Upper lobe of right lung (tissue), 1 donor: ENCODE measurements at regions not wholly inside any gene's neighbourhood (a gene's known extent, or its start where the extent isn't known, plus 50 kb on each side); places are given as distances from the start of the nearest gene placed in this dataset.

Experiments
- ATAC-seq: fragments of 200-7000 bp; cut with Tn5 transposase; one replicate; pipeline ENCODE4 v1.9.1; 2020; ENCODE audit warnings: mild to moderate bottlenecking, moderate library complexity
- DNase-seq: peaks from one replicate; pipeline ENCODE4 v3.0.0-alpha.2; 2020
- H3K27ac ChIP-seq: fragments of 200-600 bp; one replicate; pipeline ENCODE4 v1.8.0; 2022
- H3K27me3 ChIP-seq: fragments of 200-600 bp; one replicate; pipeline ENCODE4 v1.8.0; 2022; ENCODE audit warnings: mild to moderate bottlenecking
- H3K36me3 ChIP-seq: fragments of 200-600 bp; one replicate; pipeline ENCODE4 v1.8.0; 2022
- H3K4me1 ChIP-seq: fragments of 200-600 bp; one replicate; pipeline ENCODE4 v1.8.0; 2022
- H3K4me3 ChIP-seq: fragments of 200-600 bp; one replicate; pipeline ENCODE4 v1.8.0; 2022; ENCODE audit warnings: mild to moderate bottlenecking
- H3K9me3 ChIP-seq: fragments of 200-600 bp; one replicate; pipeline ENCODE4 v1.8.0; 2022
- intact Hi-C: fragments of 100-400 bp; cut with DNase I; formaldehyde crosslinking; loops from one replicate; pipeline ENCODE4 v1.11.0; 2022
- TF ChIP-seq, protein P1 (sequence below): fragments of 200-600 bp; IDR thresholded peaks from one replicate; pipeline ENCODE4 v1.8.0; 2022; ENCODE audit warnings: antibody characterized with exemption
- donor health status: DM: no; HTN: yes; CAD: no; lungs with severe emphysema.

DNA sequence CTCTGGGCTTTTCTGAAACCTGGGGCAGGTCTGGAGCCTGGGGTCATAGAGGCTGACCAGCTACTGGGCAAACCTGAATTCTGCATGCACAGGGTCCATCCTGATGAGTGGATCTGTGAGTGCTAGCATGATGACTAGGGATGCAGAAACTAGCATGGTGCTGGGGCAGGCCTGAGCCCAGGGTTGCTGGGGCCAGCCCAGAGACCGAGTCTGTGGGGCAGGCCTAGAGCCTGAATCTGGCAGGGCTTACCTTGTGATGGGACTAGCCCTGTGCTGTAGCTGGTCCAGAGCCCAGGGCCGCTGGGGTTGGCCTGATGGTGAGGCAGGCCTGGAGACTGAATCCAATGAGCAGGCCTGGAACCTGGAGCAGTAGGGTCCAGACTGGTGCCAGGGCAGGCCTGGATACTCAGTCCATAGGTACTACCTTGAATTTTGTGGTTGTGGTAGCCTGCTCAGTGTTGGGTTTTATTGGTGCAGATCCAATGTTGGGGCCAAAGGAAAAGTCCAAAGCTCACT lies 313.5 kb downstream of the TLR4 start:
- DNase-seq (no peak), ATAC-seq (peak; percentile 39)
- Histone ChIP-seq H3K27ac (no peak overlapping the region), H3K27me3 (no peaks in the 10 kb centered on the region), H3K4me1 (no peaks in the 10 kb centered on the region), H3K36me3 (no peaks in the 10 kb centered on the region), H3K4me3 (no peak overlapping the region), H3K9me3 (no peaks in the 10 kb centered on the region)
- intact Hi-C loops = no loop called here
- TF ChIP-seq, protein P1, sequence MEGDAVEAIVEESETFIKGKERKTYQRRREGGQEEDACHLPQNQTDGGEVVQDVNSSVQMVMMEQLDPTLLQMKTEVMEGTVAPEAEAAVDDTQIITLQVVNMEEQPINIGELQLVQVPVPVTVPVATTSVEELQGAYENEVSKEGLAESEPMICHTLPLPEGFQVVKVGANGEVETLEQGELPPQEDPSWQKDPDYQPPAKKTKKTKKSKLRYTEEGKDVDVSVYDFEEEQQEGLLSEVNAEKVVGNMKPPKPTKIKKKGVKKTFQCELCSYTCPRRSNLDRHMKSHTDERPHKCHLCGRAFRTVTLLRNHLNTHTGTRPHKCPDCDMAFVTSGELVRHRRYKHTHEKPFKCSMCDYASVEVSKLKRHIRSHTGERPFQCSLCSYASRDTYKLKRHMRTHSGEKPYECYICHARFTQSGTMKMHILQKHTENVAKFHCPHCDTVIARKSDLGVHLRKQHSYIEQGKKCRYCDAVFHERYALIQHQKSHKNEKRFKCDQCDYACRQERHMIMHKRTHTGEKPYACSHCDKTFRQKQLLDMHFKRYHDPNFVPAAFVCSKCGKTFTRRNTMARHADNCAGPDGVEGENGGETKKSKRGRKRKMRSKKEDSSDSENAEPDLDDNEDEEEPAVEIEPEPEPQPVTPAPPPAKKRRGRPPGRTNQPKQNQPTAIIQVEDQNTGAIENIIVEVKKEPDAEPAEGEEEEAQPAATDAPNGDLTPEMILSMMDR = no peak

DNA sequence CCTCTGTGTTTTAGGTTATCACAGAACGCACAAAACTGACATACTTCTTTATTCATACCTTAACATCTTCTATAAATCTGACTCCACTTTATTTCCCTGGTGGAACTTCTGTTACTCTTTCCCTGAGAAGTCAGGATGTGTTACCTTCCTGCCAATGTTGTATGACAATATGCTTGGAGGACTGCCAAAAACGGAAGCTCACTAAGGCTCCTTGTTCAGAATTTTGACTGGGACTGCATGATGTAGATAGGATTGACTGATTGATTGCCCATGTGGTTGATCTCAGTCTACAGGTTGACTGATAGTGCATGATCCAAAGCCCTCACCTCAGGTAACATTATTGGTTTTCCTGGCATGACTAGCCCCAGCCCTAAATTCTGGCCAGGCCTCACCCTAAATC lies 319.4 kb downstream of the TLR4 start:
- ATAC-seq = no peak
- no peaks in the 10 kb centered on the region for H3K4me1 ChIP-seq
- H3K27me3 ChIP-seq = no peaks in the 10 kb centered on the region
- H3K27ac ChIP-seq = no peak overlapping the region
- DNase-seq = no peak
- no peaks in the 10 kb centered on the region for H3K9me3 ChIP-seq
- intact Hi-C loops = no loop called here
- no peak overlapping the region for H3K4me3 ChIP-seq
- no peaks in the 10 kb centered on the region for H3K36me3 ChIP-seq
- TF ChIP-seq, protein P1 = no peak

DNA sequence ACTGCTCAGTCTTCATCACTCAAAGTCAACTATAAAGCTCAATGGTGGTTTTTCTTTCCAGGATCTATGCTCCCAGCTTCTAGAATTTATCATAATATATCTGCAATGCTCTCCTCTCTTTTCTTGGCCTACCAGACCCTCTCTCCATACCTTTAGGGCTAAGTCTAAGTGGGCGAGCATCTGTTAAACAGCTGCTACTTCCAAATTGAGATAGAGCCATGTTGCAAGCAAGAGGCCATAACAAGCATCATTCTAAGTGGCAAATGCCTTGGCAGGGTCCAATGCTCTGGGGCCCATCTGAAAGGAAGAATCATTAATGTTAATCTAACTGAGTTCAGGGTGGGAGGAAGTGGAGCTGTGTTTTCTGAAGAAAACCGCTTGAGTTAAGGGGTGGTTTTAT lies 324.0 kb downstream of the TLR4 start:
- Histone ChIP-seq H3K36me3 (no peaks in the 10 kb centered on the region), H3K27ac (no peak overlapping the region), H3K27me3 (no peaks in the 10 kb centered on the region), H3K9me3 (no peaks in the 10 kb centered on the region), H3K4me1 (no peaks in the 10 kb centered on the region), H3K4me3 (no peak overlapping the region)
- DNase-seq (no peak), ATAC-seq (no peak)
- intact Hi-C loops = no loop called here
- TF ChIP-seq, protein P1 = no peak

DNA sequence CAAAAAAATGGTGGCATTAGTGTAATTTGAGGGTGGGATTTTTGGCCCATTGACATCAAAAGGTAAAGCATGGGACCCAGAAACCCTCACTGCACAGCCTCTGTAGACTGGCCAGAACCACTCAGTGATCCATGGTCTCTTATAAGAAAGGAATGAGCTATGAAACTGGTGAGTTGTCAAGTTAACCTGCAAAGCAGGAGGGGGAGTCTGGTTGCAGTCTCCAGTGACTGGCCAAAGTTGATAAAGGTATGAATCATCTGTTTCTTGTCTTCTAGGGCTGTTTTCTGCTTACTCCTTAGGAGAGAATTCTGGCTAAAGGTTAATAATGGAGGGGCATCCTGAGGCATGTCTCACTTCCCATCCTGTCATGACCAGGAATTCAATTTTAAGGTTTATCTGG lies 325.2 kb downstream of the TLR4 start:
- Histone ChIP-seq H3K4me1 (no peaks in the 10 kb centered on the region), H3K27me3 (no peaks in the 10 kb centered on the region), H3K9me3 (no peaks in the 10 kb centered on the region), H3K4me3 (no peak overlapping the region), H3K36me3 (no peaks in the 10 kb centered on the region), H3K27ac (no peak overlapping the region)
- no peak for DNase-seq
- intact Hi-C loops = no loop called here
- no peak for ATAC-seq
- TF ChIP-seq, protein P1 = no peak

DNA sequence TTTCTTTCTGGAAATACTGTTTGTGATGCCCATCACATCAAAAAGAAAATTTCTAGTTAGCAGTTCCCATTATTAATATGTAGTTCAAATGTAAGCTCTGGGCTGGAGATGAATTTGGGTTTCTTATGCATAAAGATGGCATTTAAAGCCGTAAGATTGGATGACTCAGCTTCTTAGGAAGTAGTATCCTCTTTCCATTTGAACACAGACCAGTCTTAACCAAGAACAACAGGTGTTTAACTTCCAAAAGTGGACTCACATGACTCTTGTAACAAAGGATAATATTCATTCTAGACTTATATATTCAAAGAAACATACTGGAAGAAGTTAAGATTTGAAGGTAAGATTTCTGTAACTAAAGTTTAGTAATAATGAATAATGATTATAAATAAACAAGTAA lies 330.5 kb downstream of the TLR4 start:
- no peak for ATAC-seq
- TF ChIP-seq, protein P1 = no peak
- H3K36me3 ChIP-seq = no peaks in the 10 kb centered on the region
- intact Hi-C loops = no loop called here
- no peaks in the 10 kb centered on the region for H3K4me1 ChIP-seq
- no peak overlapping the region for H3K27ac ChIP-seq
- no peaks in the 10 kb centered on the region for H3K9me3 ChIP-seq
- H3K27me3 ChIP-seq = no peaks in the 10 kb centered on the region
- DNase-seq = no peak
- H3K4me3 ChIP-seq = no peak overlapping the region

DNA sequence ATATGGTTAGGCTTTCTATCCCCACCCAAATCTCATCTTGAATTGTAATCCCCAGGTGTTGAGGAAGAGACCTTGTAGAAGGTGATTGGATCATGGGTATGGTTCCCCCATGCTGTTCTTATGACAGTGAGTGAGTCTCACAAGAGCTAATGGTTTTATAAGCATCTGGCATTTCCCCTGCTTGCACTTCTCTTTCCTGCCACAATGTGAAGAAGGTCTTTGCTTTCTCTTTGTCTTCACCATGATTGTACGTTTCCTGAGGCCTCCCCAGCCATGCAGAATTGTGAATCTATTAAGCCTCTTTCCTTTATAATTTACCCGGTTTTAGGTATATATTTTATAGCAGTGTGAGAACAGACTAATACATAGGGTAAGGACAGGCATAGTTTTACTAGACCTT lies 334.5 kb downstream of the TLR4 start:
- Histone ChIP-seq H3K4me1 (no peaks in the 10 kb centered on the region), H3K27me3 (no peaks in the 10 kb centered on the region), H3K9me3 (no peaks in the 10 kb centered on the region), H3K36me3 (no peaks in the 10 kb centered on the region), H3K4me3 (no peak overlapping the region), H3K27ac (no peak overlapping the region)
- intact Hi-C loops = no loop called here
- ATAC-seq (no peak), DNase-seq (no peak)
- TF ChIP-seq, protein P1 = no peak
